ENCODE measurements at regions not wholly inside any gene's neighbourhood (a gene's known extent, or its start where the extent isn't known, plus 50 kb on each side); places are given as distances from the start of the nearest gene placed in this dataset.

GRCh38 chr14:56501909-56502530 is 77.6 kb upstream of the TMEM260 start:
- ATAC-seq, result peak; percentile 86
- no peaks in the 10 kb centered on the region for H3K27me3 Mint-ChIP-seq (ENCODE audit: low read depth)
- peaks cover 25% of the 10 kb centered on the region for H3K4me1 Mint-ChIP-seq
- peak overlapping the region; percentile 18; the same call in 1 of the 2 replicates for H3K27ac Mint-ChIP-seq
- no peaks in the 10 kb centered on the region for H3K36me3 Mint-ChIP-seq
- no peak for TF ChIP-seq MLX (CRISPR knock-in tag; IDR thresholded peaks at IDR 0.05)
- no peak for TF ChIP-seq IRF2 (CRISPR knock-in tag; IDR thresholded peaks at IDR 0.05; ENCODE audit: borderline replicate concordance, low read depth)
- TF ChIP-seq GABPB1 (CRISPR knock-in tag; IDR thresholded peaks at IDR 0.05), result no peak
- TF ChIP-seq NFYB (CRISPR knock-in tag; conservative IDR thresholded peaks at IDR 0.05; ENCODE audit: low read depth), result no peak
- TF ChIP-seq ZNF138 (CRISPR knock-in tag; conservative IDR thresholded peaks at IDR 0.05), result no peak
- TF ChIP-seq FOXP1 (CRISPR knock-in tag; IDR thresholded peaks at IDR 0.05; ENCODE audit: borderline replicate concordance), result no peak
- TF ChIP-seq HMGA2 (CRISPR knock-in tag; IDR thresholded peaks at IDR 0.05), result no peak
- TF ChIP-seq AR (CRISPR knock-in tag; IDR thresholded peaks at IDR 0.05), result no peak
- no peak for TF ChIP-seq SP1 (CRISPR knock-in tag; conservative IDR thresholded peaks at IDR 0.05)
- TF ChIP-seq E2F5 (CRISPR knock-in tag; IDR thresholded peaks at IDR 0.05), result no peak
- no peak for TF ChIP-seq PRRX2 (CRISPR knock-in tag; IDR thresholded peaks at IDR 0.05)
- TF ChIP-seq ZNF512 (CRISPR knock-in tag; IDR thresholded peaks at IDR 0.05; ENCODE audit: borderline replicate concordance), result no peak
- no peak for TF ChIP-seq ATF3 (CRISPR knock-in tag; conservative IDR thresholded peaks at IDR 0.05)
- TF ChIP-seq MYBL2 (CRISPR knock-in tag; IDR thresholded peaks at IDR 0.05), result no peak
- no peak for TF ChIP-seq TP53 (CRISPR knock-in tag; IDR thresholded peaks at IDR 0.05)
- no peak for TF ChIP-seq MAX (CRISPR knock-in tag; IDR thresholded peaks at IDR 0.05)
- TF ChIP-seq ZNF396 (CRISPR knock-in tag; IDR thresholded peaks at IDR 0.05; ENCODE audit: borderline replicate concordance), result no peak
- no peak for TF ChIP-seq KAT7 (CRISPR knock-in tag; IDR thresholded peaks at IDR 0.05; ENCODE audit: borderline replicate concordance)
- POLR2A ChIA-PET, result no interaction called here
- no peak overlapping the region for H3K4me3 Mint-ChIP-seq
- no peaks in the 10 kb centered on the region for H3K9me3 Mint-ChIP-seq
- DNase-seq (ENCODE audit: low spot score), result no peak
- CTCF ChIA-PET, result no interaction called here

- DNase-seq (ENCODE audit: low spot score) (no peak), ATAC-seq (no peak)
- Mint-ChIP-seq H3K27ac (no peak overlapping the region), H3K9me3 (no peaks in the 10 kb centered on the region), H3K27me3 (ENCODE audit: low read depth) (peaks cover 1% of the 10 kb centered on the region; the same call in 1 of the 2 replicates), H3K4me3 (no peak overlapping the region), H3K36me3 (no peaks in the 10 kb centered on the region), H3K4me1 (peaks cover 19% of the 10 kb centered on the region)
- ChIA-PET POLR2A (no interaction called here), CTCF (no interaction called here)
- no peak for TF ChIP-seq E2F5 (CRISPR knock-in tag; IDR thresholded peaks at IDR 0.05)
- TF ChIP-seq ARID4B (CRISPR knock-in tag; IDR thresholded peaks at IDR 0.05; ENCODE audit: borderline replicate concordance), result no peak
- no peak for TF ChIP-seq PRRX2 (CRISPR knock-in tag; IDR thresholded peaks at IDR 0.05)
- no peak for TF ChIP-seq CDX4 (CRISPR knock-in tag; IDR thresholded peaks at IDR 0.05; ENCODE audit: borderline replicate concordance)
- no peak for TF ChIP-seq NR1H2 (CRISPR knock-in tag; IDR thresholded peaks at IDR 0.05)
- TF ChIP-seq ZNF416 (CRISPR knock-in tag; IDR thresholded peaks at IDR 0.05), result no peak
- TF ChIP-seq ATF1 (CRISPR knock-in tag; IDR thresholded peaks at IDR 0.05), result no peak
Measured at GRCh38 chr14:56505361-56505760, 74.2 kb upstream of the TMEM260 start.

Measured in WTC11 (cell line).